Limb (tissue), 2 donors: ENCODE measurements at regions not wholly inside any gene's neighbourhood (a gene's known extent, or its start where the extent isn't known, plus 50 kb on each side); places are given as distances from the start of the nearest gene placed in this dataset.
A peak's percentile ranks its signal among the peaks of the same experiment; 100 is the strongest.

Source experiments
- DNase-seq, 2 donors: peaks; one replicate each; pipeline ENCODE4 v3.0.0-alpha.2; 2016; ENCODE audit errors: extremely low spot score in 2 of 2

GRCh38 chr12:127685491-127685890 is 581.5 kb upstream of the TMEM132C start:
- no peak for DNase-seq

GRCh38 chr12:127685931-127686330 is 581.0 kb upstream of the TMEM132C start:
- DNase-seq: peak in 1 of 2 donors; percentile 8

- DNase-seq: no peak
These were observed 579.8 kb upstream of the TMEM132C start for GRCh38 chr12:127687181-127687580.

GRCh38 chr12:127688906-127689428 is 578.0 kb upstream of the TMEM132C start:
- DNase-seq: no peak

- DNase-seq: no peak
These were observed 576.8 kb upstream of the TMEM132C start for GRCh38 chr12:127690161-127690560.

GRCh38 chr12:127696963-127697362 is 570.0 kb upstream of the TMEM132C start:
- DNase-seq: no peak

- DNase-seq: no peak
These were observed 563.9 kb upstream of the TMEM132C start for GRCh38 chr12:127703026-127703425.

- no peak for DNase-seq
These were observed 555.9 kb upstream of the TMEM132C start for GRCh38 chr12:127711108-127711507.

- no peak for DNase-seq
These were observed 554.4 kb upstream of the TMEM132C start for GRCh38 chr12:127712561-127712960.

- DNase-seq: no peak
These were observed 550.8 kb upstream of the TMEM132C start for GRCh38 chr12:127716166-127716565.

- no peak for DNase-seq
These were observed 549.7 kb upstream of the TMEM132C start for GRCh38 chr12:127717278-127717677.

- no peak for DNase-seq
These were observed 546.6 kb upstream of the TMEM132C start for GRCh38 chr12:127720334-127720733.

- no peak for DNase-seq
These were observed 544.4 kb upstream of the TMEM132C start for GRCh38 chr12:127722611-127723010.

- peak; percentile 34 to 49 for DNase-seq
These were observed 543.7 kb upstream of the TMEM132C start for GRCh38 chr12:127723251-127723650.

GRCh38 chr12:127726671-127727315 is 540.2 kb upstream of the TMEM132C start:
- no peak for DNase-seq

- no peak for DNase-seq
These were observed 538.7 kb upstream of the TMEM132C start for GRCh38 chr12:127728285-127728684.

- DNase-seq: no peak
These were observed 538.2 kb upstream of the TMEM132C start for GRCh38 chr12:127728729-127729128.

GRCh38 chr12:127729381-127729780 is 537.6 kb upstream of the TMEM132C start:
- DNase-seq: no peak

- DNase-seq: no peak
These were observed 535.3 kb upstream of the TMEM132C start for GRCh38 chr12:127731657-127732056.

- no peak for DNase-seq
These were observed 524.7 kb upstream of the TMEM132C start for GRCh38 chr12:127742231-127742630.

- no peak for DNase-seq
These were observed 521.3 kb upstream of the TMEM132C start for GRCh38 chr12:127745469-127746212.

GRCh38 chr12:127749416-127749815 is 517.6 kb upstream of the TMEM132C start:
- DNase-seq: no peak
